Left lobe of liver (tissue), 2 donors: ENCODE measurements at regions not wholly inside any gene's neighbourhood (a gene's known extent, or its start where the extent isn't known, plus 50 kb on each side); places are given as distances from the start of the nearest gene placed in this dataset.
A peak's percentile ranks its signal among the peaks of the same experiment; 100 is the strongest.

Source experiments
- ATAC-seq: fragments of 200-7000 bp; cut with Tn5 transposase; one replicate; pipeline ENCODE4 v1.9.1; 2020; ENCODE audit warnings: mild to moderate bottlenecking, moderate library complexity
- DNase-seq: peaks from one replicate; pipeline ENCODE4 v3.0.0-alpha.2; 2020; ENCODE audit warnings: low spot score
- donor health status: DM: no; HTN: no; CAD: no; lungs with moderate emphysema.
- donor health status: DM: no; HTN: yes; CAD: no.

DNA sequence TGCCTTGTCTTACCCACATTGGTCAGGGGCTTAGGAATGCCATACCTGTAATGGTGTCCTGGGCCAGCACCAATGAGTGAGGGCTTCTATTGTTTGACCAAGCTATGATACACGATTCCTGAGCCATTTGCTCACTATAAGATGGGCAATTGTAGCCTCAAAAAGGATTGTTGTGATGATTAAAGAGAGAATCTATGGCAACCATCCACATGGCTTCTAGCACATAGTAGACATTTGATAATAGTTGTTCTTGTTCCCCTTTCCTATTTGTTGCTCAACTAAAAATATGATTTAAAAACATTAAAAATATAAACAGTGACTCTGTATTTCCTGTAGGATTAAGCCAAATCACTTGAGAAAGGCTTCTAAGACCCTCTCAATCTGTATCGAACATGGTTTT lies 366.1 kb downstream of the PCNX1 start:
- DNase-seq (no peak), ATAC-seq (no peak)

DNA sequence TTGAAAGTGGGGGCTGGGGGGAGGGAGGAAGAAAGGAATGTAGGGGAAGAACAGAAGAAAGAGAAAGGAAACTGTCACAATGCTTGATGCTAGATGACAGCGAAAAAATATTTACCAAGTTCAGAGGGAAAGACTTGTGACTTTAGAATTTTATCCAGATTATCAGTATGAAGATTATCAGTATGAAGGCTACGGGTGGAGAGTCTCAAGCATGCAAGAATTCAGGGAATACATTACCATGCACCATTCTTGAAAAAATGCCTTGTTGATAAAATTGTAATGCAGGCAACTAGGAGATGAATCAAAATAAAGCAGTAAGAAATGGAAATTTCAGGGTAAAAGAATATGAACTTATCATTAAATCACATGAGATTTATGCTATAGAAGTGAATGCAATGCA lies 376.8 kb downstream of the PCNX1 start:
- DNase-seq, result no peak
- ATAC-seq, result no peak

DNA sequence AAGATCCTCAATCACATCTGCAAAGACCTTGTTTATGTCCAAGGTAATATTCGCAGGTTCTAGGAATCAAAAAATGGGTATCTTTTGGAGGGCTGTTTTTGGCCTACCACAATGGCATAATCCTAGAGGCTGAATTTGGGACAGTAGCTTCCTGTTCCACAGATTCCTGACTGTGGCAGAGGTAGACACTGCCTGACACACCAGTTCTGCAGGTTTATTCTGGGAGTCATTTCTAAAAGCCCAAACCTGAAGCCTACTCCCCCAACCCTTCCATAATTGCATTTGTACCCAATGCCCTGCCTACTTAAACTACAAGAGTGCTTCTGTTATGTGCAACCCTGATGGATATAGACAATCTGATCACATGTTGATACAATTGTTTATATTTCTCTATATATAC lies 378.9 kb downstream of the PCNX1 start:
- DNase-seq, result no peak
- no peak for ATAC-seq

DNA sequence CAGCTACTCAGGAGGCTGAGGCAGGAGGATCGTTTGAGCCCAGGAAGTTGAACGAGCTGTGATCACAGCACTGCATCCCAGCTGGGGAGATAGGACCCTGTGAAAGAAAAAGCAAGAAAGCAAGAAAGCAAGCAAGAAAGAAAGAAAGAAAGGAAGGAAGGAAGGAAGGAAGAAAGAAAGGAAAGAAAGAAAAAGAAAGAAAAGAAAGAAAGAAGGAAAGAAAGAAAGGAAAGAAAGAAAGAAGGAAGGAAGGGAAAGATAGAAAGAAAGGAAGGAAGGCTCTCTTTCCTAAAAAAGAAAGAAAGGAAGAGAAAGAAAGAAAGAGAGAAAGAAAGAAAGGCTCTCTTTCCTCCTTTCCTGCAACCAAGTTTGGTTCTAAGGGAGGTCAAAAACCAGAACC lies 380.3 kb downstream of the PCNX1 start:
- ATAC-seq (no peak), DNase-seq (no peak)

DNA sequence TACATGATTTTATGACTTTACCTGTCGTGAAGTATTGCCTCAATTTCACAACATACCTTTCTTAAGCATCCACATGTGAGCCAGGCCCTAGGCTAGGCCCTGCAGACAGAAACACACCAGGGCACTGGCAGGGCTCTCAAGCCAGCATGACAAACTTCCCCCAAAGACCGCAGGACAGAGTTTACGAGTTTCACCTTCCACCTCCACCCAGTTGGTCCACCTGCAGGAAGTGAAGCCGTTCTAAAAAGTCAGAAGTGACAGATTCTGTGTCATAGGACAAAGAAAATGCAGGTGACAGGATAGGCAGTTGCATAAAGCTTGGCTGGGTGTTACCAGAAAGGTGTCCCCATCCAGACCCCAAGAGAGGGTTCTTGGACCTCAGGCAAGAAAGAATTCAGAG lies 382.3 kb downstream of the PCNX1 start:
- ATAC-seq (no peak), DNase-seq (no peak)

DNA sequence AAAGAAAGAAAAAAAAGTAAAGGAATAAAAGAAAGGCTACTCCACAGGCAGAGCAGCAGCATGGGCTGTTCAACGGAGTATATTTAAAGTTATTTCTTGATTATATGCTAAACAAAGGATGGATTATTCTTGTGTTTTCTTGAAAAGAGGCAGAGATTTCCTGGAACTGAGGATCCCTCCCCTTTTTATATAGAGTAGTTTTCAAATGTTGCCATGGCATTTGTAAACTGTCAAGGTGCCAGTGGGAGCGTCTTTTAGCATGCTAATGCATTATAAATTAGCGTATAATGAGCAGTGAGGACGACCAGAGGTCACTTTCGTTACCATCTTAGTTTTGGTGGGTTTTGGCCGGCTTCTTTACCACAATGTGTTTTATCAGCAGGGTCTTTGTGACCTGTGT lies 383.0 kb downstream of the PCNX1 start:
- DNase-seq, result no peak
- no peak for ATAC-seq

DNA sequence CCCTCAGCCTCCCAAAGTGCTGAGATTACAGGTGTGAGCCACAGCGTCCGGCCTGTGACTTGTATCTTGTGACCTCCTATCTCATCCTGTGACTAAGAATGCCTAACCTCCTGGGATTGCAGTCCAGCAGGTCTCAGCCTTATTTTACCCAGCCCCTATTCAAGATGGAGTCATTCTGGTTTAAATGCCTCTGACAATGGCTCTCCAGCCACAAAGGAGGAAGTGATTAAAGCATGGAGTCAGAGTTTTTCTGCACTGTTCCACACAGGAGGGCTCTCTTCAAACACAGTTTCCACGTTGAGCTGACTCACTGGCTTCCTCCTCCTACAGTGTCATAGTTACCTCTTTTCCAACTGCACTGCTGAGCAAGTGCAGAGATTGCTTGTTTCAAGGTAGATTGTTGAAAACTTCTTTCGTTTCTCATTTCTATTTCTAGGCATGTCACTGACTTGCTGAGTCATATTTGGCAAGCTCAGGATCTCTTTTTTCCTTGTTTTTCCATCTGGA lies 383.8 kb downstream of the PCNX1 start:
- ATAC-seq, result no peak
- DNase-seq, result no peak

DNA sequence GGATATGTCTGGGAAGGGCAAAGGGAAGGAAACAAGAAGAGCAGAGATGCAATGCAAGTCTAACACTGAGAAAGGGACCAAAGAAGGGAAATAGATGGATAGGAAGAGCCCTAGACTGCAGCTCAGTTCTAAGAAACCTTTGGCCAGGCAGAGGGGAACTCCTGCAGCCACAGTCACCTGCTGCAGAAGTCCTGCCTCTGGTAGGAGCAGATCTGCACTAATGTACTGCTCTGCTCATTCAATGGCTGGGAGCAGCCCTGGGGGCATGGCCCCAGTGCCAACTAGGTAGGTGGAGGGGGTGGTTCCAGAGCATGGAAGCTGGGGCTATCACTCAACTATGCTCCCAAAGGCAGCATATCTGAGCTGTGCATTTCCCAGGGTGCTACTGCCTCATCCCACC lies 388.9 kb downstream of the PCNX1 start:
- no peak for ATAC-seq
- DNase-seq, result no peak

DNA sequence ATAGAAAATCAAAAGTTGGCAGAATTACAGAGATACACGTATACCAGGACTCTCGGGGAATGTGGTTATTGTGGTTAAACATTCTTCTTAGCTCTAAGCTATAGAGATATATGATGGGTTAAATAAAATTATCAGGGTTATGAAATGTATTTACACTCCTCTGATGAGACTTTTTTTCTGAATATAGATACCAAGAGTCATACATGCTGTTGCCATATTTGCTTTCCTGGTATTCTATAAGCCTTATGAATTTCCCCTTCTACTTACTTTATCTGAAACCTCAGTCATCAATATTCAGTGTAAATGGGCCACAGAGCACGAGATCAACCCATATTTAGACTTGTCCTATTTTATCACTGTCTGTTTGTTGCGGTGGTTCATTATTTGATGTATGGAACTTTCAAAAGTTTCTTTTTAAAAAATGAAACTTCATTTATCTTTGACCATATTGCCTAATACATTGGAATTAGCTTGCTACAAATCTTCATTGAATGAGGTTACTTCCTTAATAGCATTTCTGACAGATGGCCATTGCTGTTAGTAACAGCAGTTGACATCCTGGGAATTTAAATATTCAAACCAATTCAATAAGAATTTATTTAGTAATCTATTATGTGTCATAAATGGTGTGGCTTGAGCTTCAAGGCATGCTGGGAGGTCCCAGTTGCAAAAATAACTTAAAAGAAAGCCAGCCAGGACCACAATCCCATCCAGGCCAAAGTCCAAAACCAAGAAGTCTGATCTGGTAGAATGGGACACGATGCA lies 393.5 kb downstream of the PCNX1 start:
- ATAC-seq (no peak), DNase-seq (no peak)

DNA sequence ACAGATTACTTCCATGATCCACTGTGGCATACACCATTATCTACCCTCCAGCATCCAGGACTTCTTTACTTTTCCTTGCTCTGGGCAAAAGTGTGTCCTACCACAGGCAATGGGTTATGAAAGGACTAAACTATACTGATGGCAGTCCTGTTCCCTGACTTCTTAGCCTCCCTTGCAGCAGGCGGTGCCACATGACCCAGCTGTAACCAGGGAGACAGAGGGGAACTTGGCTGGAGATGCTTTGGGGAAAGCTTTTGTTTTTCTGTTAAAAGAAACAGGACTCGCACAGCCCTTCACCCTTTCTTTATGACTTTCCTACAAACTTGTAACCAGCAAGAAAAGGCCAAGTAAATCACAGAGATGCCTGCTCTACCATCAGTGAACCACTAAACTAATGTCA lies 394.4 kb downstream of the PCNX1 start:
- ATAC-seq (no peak), DNase-seq (no peak)

DNA sequence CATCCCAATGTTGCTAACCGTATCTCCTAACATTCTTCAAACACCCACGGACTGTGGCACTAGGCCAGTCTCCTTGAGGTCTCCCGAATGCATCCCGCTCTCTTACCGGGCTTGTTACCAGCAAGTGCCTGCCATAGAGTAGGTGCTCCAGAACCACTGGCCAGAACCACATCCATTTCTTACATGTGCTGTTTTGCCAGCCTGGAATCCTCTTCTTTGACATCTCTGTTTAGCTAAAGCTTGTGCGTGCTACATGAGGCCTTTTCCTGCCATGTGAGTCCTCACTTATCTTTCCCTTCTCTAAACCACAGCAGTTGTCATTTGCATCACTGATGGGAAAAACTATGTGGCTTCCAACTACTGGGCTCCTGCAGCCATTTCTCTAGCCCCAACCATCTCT lies 397.4 kb downstream of the PCNX1 start:
- ATAC-seq, result no peak
- DNase-seq, result no peak

DNA sequence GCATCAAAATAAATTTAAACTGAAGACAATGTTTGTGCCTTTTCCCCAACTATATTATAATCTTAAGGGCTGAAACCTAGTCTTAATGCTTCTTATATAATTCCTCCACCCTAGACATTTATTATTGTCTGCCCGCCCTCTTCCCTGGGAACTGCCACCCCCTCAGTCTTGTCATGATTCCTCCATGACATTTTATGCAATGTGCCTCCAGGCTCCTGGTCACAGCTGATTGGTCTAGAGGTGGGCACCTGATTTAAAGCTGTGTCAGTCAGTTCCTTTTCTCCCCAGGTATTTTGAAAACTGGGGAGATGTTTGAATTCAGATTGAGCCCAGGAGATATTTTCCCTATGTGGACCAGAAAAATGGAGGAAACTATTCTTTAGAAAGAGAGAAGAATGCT lies 401.4 kb downstream of the PCNX1 start:
- no peak for ATAC-seq
- DNase-seq, result no peak

DNA sequence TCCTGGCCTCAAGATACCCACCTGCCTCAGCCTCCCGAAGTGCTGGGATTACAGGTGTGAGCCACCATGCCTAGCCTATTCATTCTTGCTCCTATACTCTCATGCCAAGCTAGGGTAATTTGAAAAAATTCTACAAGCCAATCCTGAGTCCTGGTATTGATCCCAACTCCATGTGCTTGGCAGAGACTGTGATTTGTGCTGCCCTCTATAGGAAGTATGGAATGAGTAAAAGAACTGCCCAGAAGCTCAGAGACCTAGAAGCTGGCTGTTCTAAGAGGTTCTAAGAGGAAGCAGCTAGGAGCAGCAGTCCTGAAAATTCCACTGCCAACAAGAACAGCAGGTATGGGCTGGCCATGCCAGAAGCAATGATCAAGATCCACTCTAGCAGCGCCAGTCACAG lies 402.5 kb downstream of the PCNX1 start:
- ATAC-seq (peak; percentile 95), DNase-seq (no peak)

DNA sequence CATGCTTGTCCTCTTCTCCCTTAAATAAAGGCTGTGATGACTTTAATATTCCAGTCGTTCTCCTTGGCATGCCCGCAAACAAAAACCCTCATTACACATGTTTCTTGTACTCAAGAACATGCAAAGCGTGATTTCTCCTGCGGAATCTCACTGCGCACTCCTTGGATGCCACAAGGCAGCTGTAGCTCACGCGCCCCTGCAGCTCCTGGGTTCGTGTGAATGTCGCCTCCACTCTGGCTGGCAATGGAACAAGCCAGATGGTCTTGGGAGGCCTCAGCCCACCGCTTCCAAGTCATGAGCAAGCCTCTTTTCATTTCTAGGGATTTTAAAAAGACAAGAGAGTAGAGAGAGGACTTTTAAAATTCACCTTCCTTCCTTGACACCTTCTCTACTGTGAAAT lies 403.8 kb downstream of the PCNX1 start:
- ATAC-seq, result no peak
- no peak for DNase-seq

DNA sequence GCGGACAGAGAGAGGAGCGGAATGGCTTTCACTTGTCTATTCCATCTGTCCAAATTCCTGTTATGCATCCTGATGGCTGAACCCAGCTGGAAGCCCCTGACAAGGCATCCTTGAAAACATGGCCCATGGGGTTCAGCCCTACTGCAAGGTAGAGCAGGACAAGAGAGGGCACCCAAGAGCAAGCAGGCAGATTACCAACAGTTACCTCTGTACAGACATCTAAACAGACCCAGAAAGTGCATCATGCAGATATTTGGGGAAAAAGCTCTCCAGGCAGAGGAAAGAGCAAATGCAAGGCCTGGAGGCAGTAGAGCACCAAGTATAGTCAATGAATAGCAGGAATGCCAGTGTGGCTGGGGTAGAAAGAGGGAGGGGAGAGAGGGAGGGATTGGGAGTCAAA lies 407.5 kb downstream of the PCNX1 start:
- peak; percentile 57 for ATAC-seq
- no peak for DNase-seq

DNA sequence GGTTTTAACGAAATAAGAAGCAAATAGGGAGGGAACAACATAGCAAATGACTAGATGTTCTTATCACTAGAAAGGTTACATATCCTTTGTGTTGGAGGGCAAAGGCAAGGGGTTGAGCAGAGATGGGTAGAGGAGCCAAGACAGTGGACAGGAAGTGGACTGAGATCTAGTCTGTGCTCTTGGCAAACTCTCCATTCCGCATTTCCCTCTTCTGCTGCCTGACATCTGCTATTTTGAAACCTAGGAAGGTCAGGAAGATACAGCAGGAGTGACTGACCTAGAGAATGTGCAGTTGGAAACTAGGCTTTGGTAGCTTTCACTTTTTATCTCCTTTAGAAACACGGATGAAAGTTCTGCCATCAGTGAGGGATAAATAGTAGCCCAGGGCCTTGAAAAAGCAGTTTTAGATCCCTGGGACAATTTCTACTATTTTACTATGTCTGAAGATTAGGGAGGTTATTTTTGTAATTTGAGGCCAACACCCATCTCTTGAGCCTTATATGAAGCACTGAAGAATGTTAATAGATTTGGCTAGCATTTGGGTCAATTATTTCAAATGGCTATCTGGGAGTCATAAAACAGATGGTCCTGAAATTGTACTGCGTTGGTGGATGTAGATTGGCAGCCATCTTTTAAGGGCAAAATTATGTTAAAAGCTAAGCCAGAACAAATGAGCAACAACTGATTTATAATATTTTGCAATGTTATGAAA lies 410.3 kb downstream of the PCNX1 start:
- DNase-seq, result no peak
- ATAC-seq, result no peak

DNA sequence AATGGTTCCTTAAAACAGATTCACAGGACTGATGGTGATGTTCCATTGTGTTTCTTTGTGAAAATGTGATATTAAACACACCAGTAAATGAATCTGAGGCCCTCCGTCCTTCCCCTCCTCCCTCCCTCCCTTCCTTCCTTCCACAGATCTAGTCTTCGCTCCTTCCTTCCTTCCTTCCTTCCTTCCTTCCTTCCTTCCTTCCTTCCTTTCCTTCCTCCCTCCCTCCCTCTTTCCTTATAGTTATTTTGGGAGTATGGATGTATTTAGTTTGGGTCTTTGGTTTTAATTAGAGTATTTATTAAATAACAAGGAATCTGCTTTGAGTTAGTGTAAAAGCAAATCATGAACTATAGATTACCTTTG lies 410.8 kb downstream of the PCNX1 start:
- ATAC-seq, result no peak
- no peak for DNase-seq

DNA sequence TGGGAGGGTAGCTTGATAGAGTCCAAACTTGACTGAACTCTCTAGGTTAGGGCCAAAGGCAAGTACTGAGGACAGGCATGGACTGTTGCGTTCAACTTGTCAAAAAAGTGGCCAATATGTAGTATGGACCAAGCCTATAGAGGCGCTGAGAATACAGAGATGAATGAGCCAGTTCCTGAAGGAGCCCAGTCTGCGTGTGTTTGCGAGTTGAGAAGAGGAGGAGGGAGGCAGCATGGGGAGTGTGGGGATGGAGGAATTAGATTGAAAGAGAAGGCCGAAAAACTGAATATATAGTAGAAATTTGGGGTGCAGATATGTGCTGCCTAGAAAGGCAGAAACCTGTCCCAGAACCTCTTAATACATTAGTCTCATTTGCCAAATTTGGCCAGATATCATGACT lies 412.4 kb downstream of the PCNX1 start:
- no peak for ATAC-seq
- DNase-seq, result no peak

DNA sequence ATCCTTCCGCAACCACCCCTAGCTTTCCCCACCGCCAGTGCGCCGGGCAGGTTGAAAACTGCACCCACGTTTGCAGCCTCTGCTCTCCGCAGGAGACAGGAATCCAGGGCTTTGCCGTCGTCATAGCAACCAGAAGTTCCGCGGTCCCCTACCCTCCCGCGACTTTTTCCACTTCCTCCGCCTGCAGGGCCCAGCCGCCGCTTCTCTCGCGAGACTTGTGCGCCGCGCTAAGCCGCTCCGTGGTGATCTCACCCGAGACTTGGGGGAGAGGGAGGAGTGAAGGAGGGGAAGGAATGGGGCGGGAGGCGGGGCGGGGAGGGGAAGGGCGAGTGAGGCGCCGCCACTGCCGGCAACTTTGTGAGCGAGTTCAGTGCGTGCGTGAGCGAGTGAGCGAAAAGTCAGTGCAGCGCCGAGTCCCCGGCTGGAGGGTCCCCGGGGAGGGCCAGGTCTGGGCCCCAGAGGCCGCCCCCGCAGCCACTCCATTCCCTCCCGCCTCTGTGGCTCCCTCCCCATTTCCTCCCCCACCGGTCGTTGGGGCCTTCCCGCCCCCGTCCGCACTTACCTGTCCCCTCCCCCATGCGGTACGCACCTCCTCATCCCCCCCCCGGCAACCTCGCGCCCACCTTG lies 413.0 kb downstream of the PCNX1 start, which contains the start of gene SIPA1L1:
Gene SIPA1L1, plus strand, starts transcription at position 370 of the 627 bp plus-strand sequence.
- ATAC-seq (peak; percentile 85), DNase-seq (peak; percentile 98)

DNA sequence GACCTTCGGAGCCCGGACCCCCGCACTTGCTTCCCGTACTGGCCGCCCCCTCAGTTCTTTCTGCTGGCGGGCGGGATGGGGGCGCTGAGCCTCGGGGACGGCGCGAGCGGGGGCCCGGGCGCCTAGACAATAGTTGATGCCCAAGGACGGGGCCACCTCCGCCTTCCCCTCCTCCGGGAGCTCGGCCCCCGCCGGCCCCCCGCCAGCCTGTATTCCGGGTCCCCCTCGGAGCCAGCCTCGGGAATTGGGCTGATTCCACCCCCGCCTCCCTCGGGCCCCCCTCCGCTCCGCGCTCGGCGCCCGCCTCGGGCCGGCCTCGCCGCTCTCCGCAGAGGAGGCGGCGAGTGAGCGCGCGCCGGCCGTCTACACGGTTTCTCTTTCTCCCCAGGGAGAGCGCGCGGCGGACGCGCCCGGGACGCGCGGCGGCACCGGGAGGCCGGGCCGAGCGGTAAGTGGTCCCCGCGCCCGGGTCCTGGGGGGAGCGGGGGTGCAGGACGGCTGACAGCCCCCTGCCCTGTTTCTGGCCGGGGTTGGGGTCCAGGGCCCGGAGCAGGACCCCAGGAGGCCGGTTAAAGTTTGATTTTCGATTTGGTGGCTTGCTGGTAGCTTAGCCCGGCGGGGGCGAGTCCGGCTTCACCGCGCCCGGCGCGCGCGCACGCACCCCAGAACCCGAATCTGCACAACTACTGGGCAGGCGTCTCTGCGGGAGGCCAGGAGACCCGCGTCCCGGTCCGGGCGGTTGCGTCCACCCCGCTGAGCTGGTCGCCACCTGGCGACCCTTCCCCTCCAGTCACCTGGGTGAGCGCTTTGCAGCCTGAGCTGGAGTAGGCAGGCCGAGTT lies 413.7 kb downstream of the PCNX1 start:
- ATAC-seq (peak; percentile 78), DNase-seq (peak; percentile 74)
